ENCODE measurements at regions not wholly inside any gene's neighbourhood (a gene's known extent, or its start where the extent isn't known, plus 50 kb on each side); places are given as distances from the start of the nearest gene placed in this dataset.

- Histone ChIP-seq H2BK5ac (ENCODE audit: low read depth, low read length) (no peak overlapping the region), H4K8ac (ENCODE audit: extremely low read depth, insufficient read depth, low read length) (no peak overlapping the region), H2BK120ac (replicated peaks; ENCODE audit: low read depth, low read length) (no peak overlapping the region), H3K9ac (replicated peaks in 1 of 4; ENCODE audit: extremely low read depth in 1 of 4, low read depth in 3 of 4, low read length in 3 of 4) (no peak overlapping the region), H3K4me2 (ENCODE audit: insufficient read depth in 1 of 2, low read depth in 2 of 2, low read length in 2 of 2) (no peak overlapping the region), H3K4ac (replicated peaks; ENCODE audit: insufficient read length, low read depth, low read length) (no peak overlapping the region), H3K79me2 (ENCODE audit: control insufficient read depth in 1 of 2, insufficient read depth in 2 of 2, low read length in 2 of 2) (no peaks in the 10 kb centered on the region), H2BK12ac (ENCODE audit: low read depth, low read length) (no peak overlapping the region), H3K56ac (replicated peaks; ENCODE audit: insufficient read length, low read depth, low read length) (no peak overlapping the region), H3K27ac (ENCODE audit: low read depth, low read length) (no peak overlapping the region), H3K79me1 (ENCODE audit: low read depth, low read length) (no peaks in the 10 kb centered on the region), H3K9me3 (ENCODE audit: insufficient read depth in 2 of 2, low read depth in 1 of 2, low read length in 1 of 2) (no peaks in the 10 kb centered on the region), H4K20me1 (replicated peaks in 1 of 2; ENCODE audit: control insufficient read depth in 1 of 2, insufficient read depth in 2 of 2, low read length in 2 of 2) (no peaks in the 10 kb centered on the region), H3K23me2 (ENCODE audit: low read depth, low read length) (no peaks in the 10 kb centered on the region), H3K23ac (ENCODE audit: insufficient read length) (no peak overlapping the region), H2AFZ (ENCODE audit: low read length) (no peak overlapping the region), H3K36me3 (ENCODE audit: control insufficient read depth in 2 of 4, insufficient read depth in 4 of 4, low read length in 3 of 4) (no peaks in the 10 kb centered on the region), H4K91ac (replicated peaks; ENCODE audit: insufficient read length, low read length) (no peak overlapping the region), H3K4me3 (ENCODE audit: extremely low read depth in 1 of 4, insufficient read depth in 2 of 4, low read depth in 3 of 4, low read length in 4 of 4) (no peak overlapping the region), H2BK15ac (ENCODE audit: low read length) (no peak overlapping the region), H4K5ac (ENCODE audit: insufficient read length, low read depth, low read length) (no peak overlapping the region), H3K18ac (ENCODE audit: extremely low read depth, low read length) (no peak overlapping the region), H3K14ac (ENCODE audit: insufficient read length) (no peak overlapping the region), H3K4me1 (replicated peaks in 1 of 4; ENCODE audit: control insufficient read depth in 3 of 4, insufficient read depth in 4 of 4, low read length in 3 of 4) (no peaks in the 10 kb centered on the region), H2BK20ac (ENCODE audit: low read length) (no peak overlapping the region), H3K27me3 (replicated peaks in 1 of 4; ENCODE audit: control insufficient read depth in 3 of 4, extremely low read depth in 1 of 4, insufficient read depth in 3 of 4, low read length in 3 of 4) (no peaks in the 10 kb centered on the region), H2AK5ac (ENCODE audit: low read depth, low read length) (no peak overlapping the region)
- ChIA-PET POLR2A (ENCODE audit: partially characterized antibody) (no interaction called here), CTCF (ENCODE audit: partially characterized antibody) (no interaction called here)
- FAIRE-seq (no peak), DNase-seq (ENCODE audit: low read depth in 1 of 2, low spot score in 2 of 2) (no peak)
- 81% methylated on average over 1 of the region's 1 CpG; no CpG with 5 or more reads in 1 of the 2 experiments for WGBS, 2 experiments (ENCODE audit: extremely low coverage in 1 of 2, insufficient coverage in 1 of 2, insufficient read length in 1 of 2, insufficient replicate concordance in 2 of 2, low coverage in 1 of 2, low lambda C conversion rate in 2 of 2, missing lambda C conversion rate in 1 of 2)
Measured at GRCh38 chr5:89480406-89481007, 597.5 kb upstream of the MEF2C start.
